LoVo (cell line): ENCODE measurements at regions not wholly inside any gene's neighbourhood (a gene's known extent, or its start where the extent isn't known, plus 50 kb on each side); places are given as distances from the start of the nearest gene placed in this dataset.

ENCODE experiments used
- DNase-seq: peaks from one replicate; pipeline ENCODE4 v3.0.0-alpha.2; 2016; ENCODE audit warnings: low spot score

- DNase-seq: no peak
Measured at GRCh38 chr18:27478459-27478858, 293.4 kb upstream of the CHST9 start.

GRCh38 chr18:27473318-27473717 is 288.2 kb upstream of the CHST9 start:
- DNase-seq: no peak

GRCh38 chr18:27467073-27467472 is 282.0 kb upstream of the CHST9 start:
- DNase-seq: no peak

DNA sequence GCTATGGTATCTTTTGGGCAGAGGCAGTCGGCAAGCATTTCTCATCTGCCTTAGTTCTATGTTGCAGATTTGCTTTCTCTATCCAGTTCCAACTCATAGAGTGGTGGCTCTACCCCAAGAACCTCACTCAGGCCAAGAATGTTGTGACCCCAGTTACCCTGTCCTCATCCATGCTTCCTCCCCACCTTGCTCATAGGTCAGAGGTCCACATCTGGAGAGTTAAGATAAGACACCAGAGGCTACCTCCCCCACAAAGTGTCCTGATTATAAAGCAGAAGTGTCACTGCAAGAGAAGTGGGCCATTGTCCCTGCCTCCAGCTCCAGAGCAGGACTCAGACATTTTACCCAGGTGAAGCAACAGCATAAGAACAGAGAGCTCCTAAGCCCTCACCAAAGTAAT is 276.8 kb upstream of the CHST9 start:
- DNase-seq: no peak

DNA sequence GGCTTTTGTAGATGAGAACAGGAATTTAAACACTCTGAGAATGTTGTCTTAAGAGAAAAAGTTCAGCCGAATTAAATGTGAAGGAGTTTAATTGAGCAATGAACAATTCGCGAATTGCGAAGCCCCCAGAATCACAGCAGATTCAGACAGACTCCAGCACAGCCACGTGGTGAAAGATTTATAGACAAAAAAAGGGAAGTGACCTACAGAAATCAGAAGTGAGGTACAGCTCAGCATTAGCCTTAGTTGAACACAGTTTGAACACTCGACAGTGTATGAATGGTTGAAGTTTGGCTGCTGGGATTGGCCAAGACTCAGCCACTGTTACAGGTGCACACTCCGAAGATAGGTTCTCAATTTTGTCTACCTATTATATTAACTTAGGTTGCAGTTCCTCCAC is 264.0 kb upstream of the CHST9 start:
- DNase-seq: no peak

GRCh38 chr18:27447930-27448329 is 262.8 kb upstream of the CHST9 start:
- no peak for DNase-seq

GRCh38 chr18:27447451-27447881 is 262.4 kb upstream of the CHST9 start:
- no peak for DNase-seq

DNA sequence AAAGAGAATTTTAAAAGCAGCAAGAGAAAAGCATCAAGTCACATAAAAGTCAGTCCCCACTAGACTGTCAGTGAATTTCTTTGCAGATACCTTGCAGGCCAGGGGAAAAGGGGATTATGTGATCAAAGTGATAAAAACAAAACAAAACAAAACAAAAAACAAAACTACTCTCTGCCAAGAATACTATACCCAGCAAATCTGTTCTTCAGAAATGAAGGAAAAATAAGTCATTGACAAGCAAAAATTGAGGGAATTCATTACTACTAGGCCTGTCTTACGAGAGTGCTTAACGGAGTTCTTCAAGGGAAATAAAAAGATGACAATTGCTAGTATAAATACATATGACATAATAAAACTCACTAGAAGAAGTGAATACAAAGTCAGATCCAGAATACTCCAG is 245.5 kb upstream of the CHST9 start:
- DNase-seq: no peak

DNA sequence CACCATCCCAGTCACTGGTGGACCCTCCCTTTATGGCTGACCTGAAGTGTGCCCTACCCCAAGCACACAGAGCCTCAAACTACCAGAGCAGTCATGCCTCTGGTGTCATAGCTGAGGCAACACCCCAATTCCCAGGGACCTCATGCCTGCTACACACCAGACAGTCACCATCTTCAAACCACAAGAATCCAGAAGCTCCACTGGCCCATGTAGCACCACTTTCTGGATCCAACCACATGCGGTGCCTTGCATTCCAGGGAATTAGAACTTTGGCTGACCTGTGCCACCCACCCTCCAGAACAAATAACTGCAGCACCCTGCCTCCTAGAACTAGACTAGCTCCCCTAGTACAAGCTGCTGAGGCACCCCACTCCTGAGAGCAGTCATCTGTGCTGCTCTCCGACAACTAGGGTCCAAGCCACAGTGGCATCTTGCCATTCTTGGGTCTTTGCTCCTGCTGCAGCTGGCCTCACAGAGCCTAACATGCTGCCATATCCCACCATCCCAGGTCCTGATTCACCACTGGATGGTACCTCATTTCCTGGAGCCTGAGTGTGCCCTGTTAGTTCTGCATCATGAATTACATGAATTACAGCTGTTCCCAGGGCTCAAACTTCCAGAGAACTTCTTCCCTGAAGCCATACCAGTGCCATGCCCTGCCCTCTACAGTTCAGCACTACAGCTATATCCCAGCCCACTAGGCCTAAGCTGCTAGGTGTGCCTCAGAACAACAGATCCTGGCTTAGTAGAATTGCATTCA is 243.8 kb upstream of the CHST9 start:
- no peak for DNase-seq

GRCh38 chr18:27428120-27428519 is 243.0 kb upstream of the CHST9 start:
- no peak for DNase-seq

GRCh38 chr18:27423581-27423980 is 238.5 kb upstream of the CHST9 start:
- DNase-seq: no peak

DNA sequence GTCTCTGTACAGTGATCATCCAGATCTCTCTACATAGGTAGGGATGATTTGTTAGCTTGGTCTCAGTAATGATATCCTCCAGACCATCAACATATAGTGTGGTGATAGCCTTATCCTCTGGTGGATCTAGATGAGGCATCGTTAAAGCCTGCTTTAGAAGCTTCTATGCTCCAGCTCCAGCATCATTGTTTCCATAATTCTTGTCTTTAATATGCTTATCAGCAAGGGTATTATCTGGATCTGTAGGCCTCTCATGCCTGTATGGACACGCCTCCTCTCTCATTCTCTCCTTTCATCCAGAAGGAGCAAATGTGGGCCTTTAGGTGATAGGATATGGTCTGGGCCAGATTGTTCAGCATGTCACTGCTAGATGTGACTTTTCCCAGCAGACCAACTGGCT is 234.5 kb upstream of the CHST9 start:
- DNase-seq: no peak

GRCh38 chr18:27415495-27415894 is 230.4 kb upstream of the CHST9 start:
- no peak for DNase-seq

GRCh38 chr18:27414682-27415081 is 229.6 kb upstream of the CHST9 start:
- no peak for DNase-seq

DNA sequence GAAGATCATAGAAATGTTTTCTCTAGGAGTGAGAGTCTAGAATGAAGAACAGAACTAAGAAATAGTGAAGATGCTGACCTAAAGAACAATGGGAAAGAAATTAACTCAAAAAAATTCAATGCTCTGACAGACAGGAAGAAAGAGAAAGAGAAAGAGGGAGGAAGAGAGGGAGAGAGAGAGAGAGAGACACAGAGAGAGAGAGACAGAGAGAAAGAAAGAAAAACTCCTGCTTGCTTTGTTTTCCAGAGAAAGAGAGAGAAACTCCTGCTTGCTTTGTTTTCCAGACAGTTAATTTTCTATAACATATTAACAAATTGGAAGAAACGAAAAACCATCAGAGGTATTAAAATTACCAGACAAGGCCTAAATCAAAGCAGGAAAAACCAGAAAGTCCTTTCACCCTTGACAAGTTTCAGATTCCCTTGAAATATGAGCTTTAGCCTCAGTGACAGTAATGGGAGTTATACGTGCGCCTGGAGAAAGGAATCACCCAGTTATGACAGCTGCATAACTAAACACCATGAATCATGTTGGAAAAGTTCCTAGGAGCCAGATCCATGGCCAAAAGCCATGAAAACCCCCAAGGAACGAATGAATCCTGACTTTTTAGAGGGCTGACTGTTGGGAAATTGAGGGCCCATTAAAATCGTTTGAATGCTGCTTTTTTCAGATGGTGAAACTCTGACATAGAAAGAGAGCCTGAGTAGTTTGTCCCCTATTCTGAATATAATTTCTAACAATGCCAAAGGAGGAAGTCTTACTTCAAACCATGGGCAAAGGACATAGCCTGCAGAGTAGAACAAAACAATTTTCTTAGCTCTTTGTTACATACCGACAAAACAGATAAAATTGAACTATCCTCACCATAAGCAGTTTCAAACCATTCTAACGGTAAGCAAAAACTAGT is 228.6 kb upstream of the CHST9 start:
- no peak for DNase-seq

GRCh38 chr18:27412556-27412955 is 227.4 kb upstream of the CHST9 start:
- no peak for DNase-seq

GRCh38 chr18:27411911-27412310 is 226.8 kb upstream of the CHST9 start:
- no peak for DNase-seq

DNA sequence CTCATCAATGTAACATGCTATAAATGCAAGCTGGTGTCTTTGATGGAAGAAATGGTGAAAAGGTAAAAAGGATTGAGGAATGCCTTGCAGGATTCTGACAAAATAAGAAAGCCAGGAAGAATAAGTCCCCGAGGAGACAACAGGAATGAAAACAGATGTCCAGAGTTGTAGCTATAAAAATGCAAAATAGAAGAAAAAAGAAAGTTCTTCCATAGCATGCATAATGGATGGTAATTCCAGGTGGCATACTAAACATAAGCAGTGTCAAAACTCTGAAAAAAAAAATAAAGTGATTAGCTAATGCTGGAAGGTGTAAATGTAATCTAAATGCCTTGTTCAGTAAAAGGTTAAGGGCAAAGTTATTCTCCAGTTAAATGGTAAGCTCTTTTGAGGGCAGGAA is 225.9 kb upstream of the CHST9 start:
- DNase-seq: no peak

- no peak for DNase-seq
Measured at GRCh38 chr18:27404855-27405254, 219.7 kb upstream of the CHST9 start.

- DNase-seq: no peak
Measured at GRCh38 chr18:27400001-27400400, 214.9 kb upstream of the CHST9 start.

- DNase-seq: no peak
Measured at GRCh38 chr18:27395752-27396151, 210.6 kb upstream of the CHST9 start.

- DNase-seq: no peak
Measured at GRCh38 chr18:27394687-27395086, 209.6 kb upstream of the CHST9 start.

DNA sequence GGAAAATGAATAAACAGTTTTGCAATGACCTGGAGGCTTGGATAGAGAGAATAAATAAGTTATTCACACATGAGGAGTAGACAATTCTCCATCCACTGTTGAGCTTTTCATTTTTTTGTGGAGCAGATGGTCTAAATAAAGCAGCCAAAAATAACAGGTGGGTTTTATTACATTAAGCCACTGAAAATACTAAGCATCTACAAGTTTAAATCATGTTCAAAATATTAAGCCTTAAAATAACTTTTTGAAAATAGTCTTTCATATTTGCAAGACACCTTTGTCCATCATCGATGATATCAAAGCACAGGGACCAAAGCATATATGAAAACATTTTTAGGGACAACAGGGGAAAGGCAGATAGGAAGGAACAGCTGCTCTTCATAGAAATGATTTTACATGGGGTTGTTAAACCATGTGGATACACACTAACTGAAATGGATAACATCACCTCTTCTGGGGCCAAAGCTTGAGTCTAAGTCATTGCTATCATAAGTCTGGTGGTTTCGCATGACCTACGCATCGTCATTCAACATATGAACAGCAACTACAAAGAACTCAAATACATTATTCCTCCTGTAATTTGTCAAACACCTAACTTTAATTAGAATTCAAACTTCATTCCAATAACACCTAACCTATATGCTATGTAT is 197.6 kb upstream of the CHST9 start:
- no peak for DNase-seq
